Ovary (tissue), 3 donors: ENCODE measurements at regions not wholly inside any gene's neighbourhood (a gene's known extent, or its start where the extent isn't known, plus 50 kb on each side); places are given as distances from the start of the nearest gene placed in this dataset.

ENCODE experiments used
- EP300 ChIP-seq: sonication (generic); formaldehyde crosslinking; IDR thresholded peaks from one replicate; pipeline ENCODE4 v1.6.1; 2017; ENCODE audit warnings: antibody characterized with exemption
- POLR2A ChIP-seq: fragments of 450-650 bp; IDR thresholded peaks from one replicate; pipeline ENCODE4 v1.6.1; 2017; ENCODE audit warnings: antibody characterized with exemption, mild to moderate bottlenecking, moderate library complexity
- TF ChIP-seq, protein P1 (sequence below), 3 donors: fragments of 450-650 bp in 2 of 3; fragments of 200-600 bp in 1 of 3; IDR thresholded peaks; one replicate each; pipeline versions ENCODE4 v1.5.1 to v1.8.0; 2016 to 2022; ENCODE audit warnings: antibody characterized with exemption in 3 of 3, mild to moderate bottlenecking in 1 of 3
- donor health status: DM: no; HTN: no; CAD: no.

DNA sequence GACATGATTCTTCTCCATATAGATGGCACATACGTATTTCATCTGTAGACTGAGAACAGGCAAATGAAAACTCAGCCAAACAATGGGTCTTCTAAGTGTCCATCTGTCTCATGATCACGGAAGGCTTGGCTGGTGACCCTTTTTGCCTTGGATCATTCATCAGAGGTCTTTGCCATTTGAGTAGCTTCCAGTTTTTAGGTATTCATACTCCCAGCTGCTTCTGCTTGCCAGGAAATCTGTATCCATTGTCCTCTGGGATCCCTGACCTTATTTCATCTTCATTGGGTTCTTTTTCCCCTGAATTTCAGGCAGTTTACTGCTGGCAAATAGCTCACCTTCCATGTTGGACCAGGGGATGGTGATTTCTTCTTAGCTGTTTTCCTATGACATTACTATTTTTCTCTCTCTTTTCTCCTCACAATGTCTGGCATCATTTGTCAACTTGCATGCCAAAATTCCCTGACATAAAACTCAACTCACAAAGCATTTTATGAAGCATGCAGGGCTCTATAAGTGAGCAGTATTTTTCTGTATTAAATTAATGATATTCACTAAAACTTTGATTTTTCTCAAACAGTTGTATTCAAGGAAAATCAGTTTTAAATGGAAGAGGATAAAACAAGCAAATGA is 241.2 kb downstream of the DNAJB9 start:
- TF ChIP-seq POLR2A (no peak), EP300 (no peak)
- TF ChIP-seq, protein P1, sequence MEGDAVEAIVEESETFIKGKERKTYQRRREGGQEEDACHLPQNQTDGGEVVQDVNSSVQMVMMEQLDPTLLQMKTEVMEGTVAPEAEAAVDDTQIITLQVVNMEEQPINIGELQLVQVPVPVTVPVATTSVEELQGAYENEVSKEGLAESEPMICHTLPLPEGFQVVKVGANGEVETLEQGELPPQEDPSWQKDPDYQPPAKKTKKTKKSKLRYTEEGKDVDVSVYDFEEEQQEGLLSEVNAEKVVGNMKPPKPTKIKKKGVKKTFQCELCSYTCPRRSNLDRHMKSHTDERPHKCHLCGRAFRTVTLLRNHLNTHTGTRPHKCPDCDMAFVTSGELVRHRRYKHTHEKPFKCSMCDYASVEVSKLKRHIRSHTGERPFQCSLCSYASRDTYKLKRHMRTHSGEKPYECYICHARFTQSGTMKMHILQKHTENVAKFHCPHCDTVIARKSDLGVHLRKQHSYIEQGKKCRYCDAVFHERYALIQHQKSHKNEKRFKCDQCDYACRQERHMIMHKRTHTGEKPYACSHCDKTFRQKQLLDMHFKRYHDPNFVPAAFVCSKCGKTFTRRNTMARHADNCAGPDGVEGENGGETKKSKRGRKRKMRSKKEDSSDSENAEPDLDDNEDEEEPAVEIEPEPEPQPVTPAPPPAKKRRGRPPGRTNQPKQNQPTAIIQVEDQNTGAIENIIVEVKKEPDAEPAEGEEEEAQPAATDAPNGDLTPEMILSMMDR (IDR thresholded peaks at IDR 0.05): no peak
